ENCODE measurements at regions not wholly inside any gene's neighbourhood (a gene's known extent, or its start where the extent isn't known, plus 50 kb on each side); places are given as distances from the start of the nearest gene placed in this dataset.
"Not testable (repeated sequence)": the region's sequence is repeated elsewhere in the genome, so short reads cannot be mapped to it uniquely, and the experiment has no call there.

- no peak for DNase-seq
Measured at GRCh38 chr5:77908787-77909186, 132.6 kb upstream of the TBCA start.

GRCh38 chr5:77907786-77908185 is 131.6 kb upstream of the TBCA start:
- DNase-seq, result no peak

- peak in 2 of 4 experiments; percentile 2 to 5 for DNase-seq
Measured at GRCh38 chr5:77906806-77907205, 130.7 kb upstream of the TBCA start.

- DNase-seq, result no peak
Measured at GRCh38 chr5:77904362-77904761, 128.2 kb upstream of the TBCA start.

- no peak for DNase-seq
Measured at GRCh38 chr5:77900691-77901090, 124.6 kb upstream of the TBCA start.

GRCh38 chr5:77898385-77898784 is 122.2 kb upstream of the TBCA start:
- no peak for DNase-seq

GRCh38 chr5:77896338-77896737 is 120.2 kb upstream of the TBCA start:
- DNase-seq, result no peak

- not testable (repeated sequence) for DNase-seq
Measured at GRCh38 chr5:77894103-77894502, 118.0 kb upstream of the TBCA start.

- peak; percentile 49 to 82 (median 62) for DNase-seq
Measured at GRCh38 chr5:77893225-77893860, 117.2 kb upstream of the TBCA start.

- DNase-seq, result no peak
Measured at GRCh38 chr5:77892061-77893010, 116.2 kb upstream of the TBCA start.

GRCh38 chr5:77885519-77885918 is 109.4 kb upstream of the TBCA start:
- DNase-seq, result no peak

- peak; percentile 31 to 57 (median 38) for DNase-seq
Measured at GRCh38 chr5:77882670-77883257, 106.6 kb upstream of the TBCA start.

GRCh38 chr5:77881528-77881927 is 105.4 kb upstream of the TBCA start:
- no peak for DNase-seq

GRCh38 chr5:77877516-77878355 is 101.6 kb upstream of the TBCA start:
- DNase-seq, result peak in 2 of 4 experiments; percentile 55 to 59

GRCh38 chr5:77876862-77877502 is 100.8 kb upstream of the TBCA start:
- DNase-seq, result peak; percentile 30 to 56 (median 48)

GRCh38 chr5:77876316-77876715 is 100.2 kb upstream of the TBCA start:
- peak; percentile 9 to 88 (median 58) for DNase-seq

- no peak for DNase-seq
Measured at GRCh38 chr5:77874691-77875090, 98.6 kb upstream of the TBCA start.

- no peak for DNase-seq
Measured at GRCh38 chr5:77873239-77873638, 97.1 kb upstream of the TBCA start.

- no peak for DNase-seq
Measured at GRCh38 chr5:77871946-77872345, 95.8 kb upstream of the TBCA start.

GRCh38 chr5:77871016-77871415 is 94.9 kb upstream of the TBCA start:
- DNase-seq, result no peak

- DNase-seq, result no peak
Measured at GRCh38 chr5:77869116-77869798, 93.1 kb upstream of the TBCA start.

All from suppressor macrophage (primary cell).